ENCODE measurements at regions not wholly inside any gene's neighbourhood (a gene's known extent, or its start where the extent isn't known, plus 50 kb on each side); places are given as distances from the start of the nearest gene placed in this dataset.
A peak's percentile ranks its signal among the peaks of the same experiment; 100 is the strongest.

GRCh38 chr11:92822410-92822809 lies 147.0 kb upstream of the MTNR1B start:
- DNase-seq: no peak
- ATAC-seq: no peak
- intact Hi-C loops (cut with DNase I, micrococcal nuclease): no loop called here

- DNase-seq (no peak), ATAC-seq (no peak)
- intact Hi-C loops (cut with DNase I, micrococcal nuclease): no loop called here
These were observed 143.3 kb upstream of the MTNR1B start for GRCh38 chr11:92826136-92826535.

GRCh38 chr11:92826603-92827002 lies 142.8 kb upstream of the MTNR1B start:
- no peak for DNase-seq
- intact Hi-C loops (cut with DNase I, micrococcal nuclease): no loop called here
- no peak for ATAC-seq

- intact Hi-C loops (cut with DNase I, micrococcal nuclease): no loop called here
- ATAC-seq: no peak
- no peak for DNase-seq
These were observed 142.3 kb upstream of the MTNR1B start for GRCh38 chr11:92827132-92827531.

- intact Hi-C loops (cut with DNase I, micrococcal nuclease): no loop called here
- DNase-seq: no peak
- ATAC-seq: no peak
These were observed 140.9 kb upstream of the MTNR1B start for GRCh38 chr11:92828556-92828955.

- ATAC-seq: no peak
- DNase-seq: no peak
- intact Hi-C loops (cut with DNase I, micrococcal nuclease): no loop called here
These were observed 140.3 kb upstream of the MTNR1B start for GRCh38 chr11:92829121-92829520.

GRCh38 chr11:92829671-92830070 lies 139.8 kb upstream of the MTNR1B start:
- no peak for ATAC-seq
- intact Hi-C loops (cut with DNase I, micrococcal nuclease): no loop called here

GRCh38 chr11:92830377-92831155 lies 138.9 kb upstream of the MTNR1B start:
- DNase-seq: no peak
- no peak for ATAC-seq
- intact Hi-C loops (cut with DNase I, micrococcal nuclease): no loop called here

More at GRCh38 chr11:92829671-92830070, 139.8 kb upstream of the MTNR1B start:
- no peak for DNase-seq

- intact Hi-C loops (cut with DNase I, micrococcal nuclease): no loop called here
These were observed 135.0 kb upstream of the MTNR1B start for GRCh38 chr11:92834296-92835020.

GRCh38 chr11:92837595-92837994 lies 131.9 kb upstream of the MTNR1B start:
- no peak for DNase-seq
- intact Hi-C loops (cut with DNase I, micrococcal nuclease): no loop called here
- peak; percentile 63 for ATAC-seq

More at GRCh38 chr11:92834296-92835020, 135.0 kb upstream of the MTNR1B start:
- ATAC-seq (no peak), DNase-seq (no peak)

- DNase-seq (no peak), ATAC-seq (no peak)
- intact Hi-C loops (cut with DNase I, micrococcal nuclease): no loop called here
These were observed 130.6 kb upstream of the MTNR1B start for GRCh38 chr11:92838759-92839310.

- no peak for DNase-seq
- intact Hi-C loops (cut with DNase I, micrococcal nuclease): no loop called here
- no peak for ATAC-seq
These were observed 130.0 kb upstream of the MTNR1B start for GRCh38 chr11:92839450-92839849.

- intact Hi-C loops (cut with DNase I, micrococcal nuclease): no loop called here
- DNase-seq (no peak), ATAC-seq (no peak)
These were observed 127.7 kb upstream of the MTNR1B start for GRCh38 chr11:92841719-92842118.

- ATAC-seq: peak; percentile 74
- intact Hi-C loops (cut with DNase I, micrococcal nuclease): no loop called here
- no peak for DNase-seq
These were observed 126.0 kb upstream of the MTNR1B start for GRCh38 chr11:92843455-92843854.

GRCh38 chr11:92844197-92844596 lies 125.3 kb upstream of the MTNR1B start:
- intact Hi-C loops (cut with DNase I, micrococcal nuclease): no loop called here
- DNase-seq: no peak
- no peak for ATAC-seq

GRCh38 chr11:92845390-92845789 lies 124.1 kb upstream of the MTNR1B start:
- ATAC-seq: no peak

GRCh38 chr11:92845805-92846204 lies 123.6 kb upstream of the MTNR1B start:
- intact Hi-C loops (cut with DNase I, micrococcal nuclease): no loop called here
- DNase-seq: no peak
- no peak for ATAC-seq

More at GRCh38 chr11:92845390-92845789, 124.1 kb upstream of the MTNR1B start:
- intact Hi-C loops (cut with DNase I, micrococcal nuclease): no loop called here
- no peak for DNase-seq

- intact Hi-C loops (cut with DNase I, micrococcal nuclease): no loop called here
- ATAC-seq (peak; percentile 84), DNase-seq (peak in 1 of 2 donors; percentile 21)
These were observed 122.8 kb upstream of the MTNR1B start for GRCh38 chr11:92846491-92847125.

GRCh38 chr11:92848578-92848977 lies 120.9 kb upstream of the MTNR1B start:
- ATAC-seq (peak; percentile 38), DNase-seq (no peak)
- intact Hi-C loops (cut with DNase I, micrococcal nuclease): no loop called here

All from left colon (tissue), 2 donors.